IMR-90 (cell line): ENCODE measurements at regions not wholly inside any gene's neighbourhood (a gene's known extent, or its start where the extent isn't known, plus 50 kb on each side); places are given as distances from the start of the nearest gene placed in this dataset.

Experiments used
- ATAC-seq: fragments of 200-7000 bp; cut with Tn5 transposase; 2 replicates; pipeline ENCODE4 v1.9.1; 2020; ENCODE audit warnings: low read depth, mild to moderate bottlenecking, moderate library complexity
- BruUV-seq: library from RNA; stranded (reverse); fragments of 400-500 nt; replicated peaks from 2 replicates; lab custom pipeline; 2021; lab: Mats Ljungman, UMichigan
- CTCF ChIA-PET: fragments of 300-600 bp; formaldehyde crosslinking; extraction: SDS; loops from one replicate; lab custom pipeline; 2021; ENCODE audit warnings: antibody characterized with exemption; lab: Yijun Ruan, JAX
- POLR2A ChIA-PET: fragments of 300-600 bp; sonication (Branson Sonifier 250); formaldehyde crosslinking; loops from one replicate; lab custom pipeline; 2022; ENCODE audit warnings: antibody characterized with exemption; ENCODE audit not compliant: unreplicated experiment; lab: Charles Lee
- DNase-seq: peaks from one replicate; pipeline ENCODE4 v3.0.0; 2013
- H2AFZ ChIP-seq: replicated peaks from 2 replicates; pipeline ENCODE3; 2013; ENCODE audit warnings: low read length, mild to moderate bottlenecking; ENCODE audit not compliant: poor library complexity
- H2AK5ac ChIP-seq: 2 replicates; pipeline ENCODE4 v1.6.1; 2013; ENCODE audit warnings: low read depth, low read length, inconsistent platforms
- H2AK9ac ChIP-seq: replicated peaks from 2 replicates; pipeline ENCODE3; 2013; ENCODE audit warnings: mild to moderate bottlenecking, low read depth, low read length, moderate library complexity; ENCODE audit not compliant: poor library complexity
- H2BK120ac ChIP-seq: 2 replicates; pipeline ENCODE4 v1.6.1; 2013; ENCODE audit warnings: low read depth, low read length, inconsistent platforms
- H2BK15ac ChIP-seq: 3 replicates; pipeline ENCODE4 v1.6.1; 2013; ENCODE audit warnings: low read depth, low read length, inconsistent platforms
- H2BK20ac ChIP-seq: 2 replicates; pipeline ENCODE4 v1.6.1; 2013; ENCODE audit warnings: low read depth, mild to moderate bottlenecking, inconsistent platforms, low read length, moderate library complexity
- H2BK5ac ChIP-seq: 2 replicates; pipeline ENCODE4 v1.6.1; 2013; ENCODE audit warnings: mild to moderate bottlenecking, low read depth, low read length, inconsistent platforms; ENCODE audit not compliant: poor library complexity, severe bottlenecking
- H3K14ac ChIP-seq: replicated peaks from 2 replicates; pipeline ENCODE4 v1.6.1; 2013; ENCODE audit warnings: low read depth, low read length, inconsistent platforms
- H3K18ac ChIP-seq: 2 replicates; pipeline ENCODE4 v1.6.1; 2013; ENCODE audit warnings: low read depth, low read length, control low read depth
- H3K23ac ChIP-seq: 2 replicates; pipeline ENCODE4 v1.6.1; 2013; ENCODE audit warnings: low read depth, low read length, inconsistent platforms
- H3K27ac ChIP-seq: 2 replicates; pipeline ENCODE4 v1.5.1; 2013; ENCODE audit warnings: mild to moderate bottlenecking, control low read depth, low read length; ENCODE audit not compliant: insufficient read depth
- H3K27me3 ChIP-seq: 2 replicates; pipeline ENCODE4 v1.6.1; 2013; ENCODE audit warnings: low read length; ENCODE audit not compliant: control insufficient read depth, insufficient read depth
- H3K36me3 ChIP-seq: 2 replicates; pipeline ENCODE4 v1.6.1; 2013; ENCODE audit warnings: low read length, mixed read lengths; ENCODE audit not compliant: control insufficient read depth, insufficient read depth
- H3K4ac ChIP-seq: 2 replicates; pipeline ENCODE4 v1.6.1; 2013; ENCODE audit warnings: low read depth, low read length, inconsistent platforms
- H3K4me1 ChIP-seq: 2 replicates; pipeline ENCODE4 v1.6.1; 2013; ENCODE audit warnings: low read length, mixed read lengths; ENCODE audit not compliant: control insufficient read depth, insufficient read depth
- H3K4me2 ChIP-seq: 2 replicates; pipeline ENCODE4 v1.6.1; 2013; ENCODE audit warnings: low read depth, mild to moderate bottlenecking, control low read depth, low read length, moderate library complexity
- H3K4me3 ChIP-seq: 2 replicates; pipeline ENCODE4 v1.5.1; 2013; ENCODE audit warnings: low read depth, mild to moderate bottlenecking, control low read depth, low read length, moderate library complexity; ENCODE audit not compliant: insufficient read depth
- H3K56ac ChIP-seq: 2 replicates; pipeline ENCODE4 v1.6.1; 2013; ENCODE audit warnings: low read length, inconsistent platforms; ENCODE audit not compliant: insufficient read depth; ENCODE audit errors: extremely low read depth
- H3K79me1 ChIP-seq, 2 experiments: 2 replicates each; pipeline ENCODE4 v1.6.1; 2013; ENCODE audit warnings: low read length in 2 of 2, inconsistent platforms in 1 of 2, low read depth in 1 of 2
- H3K9ac ChIP-seq: 2 replicates; pipeline ENCODE4 v1.6.1; 2013; ENCODE audit warnings: low read depth, low read length, control low read depth
- H3K9me1 ChIP-seq: 2 replicates; pipeline ENCODE4 v1.6.1; 2013; ENCODE audit warnings: low read length, inconsistent platforms; ENCODE audit not compliant: insufficient read depth
- H3K9me3 ChIP-seq: 2 replicates; pipeline ENCODE4 v1.6.1; 2013; ENCODE audit warnings: low read length; ENCODE audit not compliant: control insufficient read depth, insufficient read depth
- H4K20me1 ChIP-seq: 2 replicates; pipeline ENCODE4 v1.6.1; 2013; ENCODE audit warnings: low read length, inconsistent platforms; ENCODE audit not compliant: insufficient read depth
- H4K5ac ChIP-seq: 2 replicates; pipeline ENCODE4 v1.6.1; 2013; ENCODE audit warnings: mild to moderate bottlenecking, low read depth, low read length, control low read depth
- H4K8ac ChIP-seq, 2 experiments: 2 replicates each; pipeline ENCODE4 v1.6.1; 2013; ENCODE audit warnings: low read depth in 2 of 2, low read length in 2 of 2, control low read depth in 1 of 2, inconsistent platforms in 1 of 2
- H4K91ac ChIP-seq: 2 replicates; pipeline ENCODE4 v1.6.1; 2013; ENCODE audit warnings: low read depth, low read length, inconsistent platforms; ENCODE audit not compliant: insufficient read depth
- CEBPB ChIP-seq: IDR thresholded peaks from 2 replicates; pipeline ENCODE4 v1.6.1; 2012; ENCODE audit warnings: low read depth, low read length, improper control_type of control experiment
- MAFK ChIP-seq: IDR thresholded peaks from 2 replicates; pipeline ENCODE4 v1.6.1; 2012; ENCODE audit warnings: low read depth, low read length, improper control_type of control experiment
- MAZ ChIP-seq: IDR thresholded peaks from 2 replicates; pipeline ENCODE4 v1.6.1; 2012; ENCODE audit warnings: low read depth, mild to moderate bottlenecking, low read length, improper control_type of control experiment, moderate library complexity, borderline replicate concordance
- MXI1 ChIP-seq: IDR thresholded peaks from 2 replicates; pipeline ENCODE4 v1.6.1; 2012; ENCODE audit warnings: low read depth, mild to moderate bottlenecking, low read length, moderate library complexity, borderline replicate concordance
- RCOR1 ChIP-seq: IDR thresholded peaks from 2 replicates; pipeline ENCODE4 v1.6.1; 2012; ENCODE audit warnings: mild to moderate bottlenecking, low read length, improper control_type of control experiment; ENCODE audit not compliant: insufficient replicate concordance
- RFX5 ChIP-seq: IDR thresholded peaks from 2 replicates; pipeline ENCODE4 v1.8.0; 2012; ENCODE audit warnings: low read depth, mild to moderate bottlenecking, low read length, moderate library complexity
- WGBS, 2 experiments: methylation state at CpG; one replicate each; pipeline versions ENCODE4 v1.1.5 to v1.1.7; 2013; ENCODE audit warnings: missing lambda C conversion rate in 2 of 2; ENCODE audit not compliant: insufficient read length in 1 of 2; ENCODE audit errors: extremely low coverage in 2 of 2; 5-methylcytosine and 5-hydroxymethylcytosine counted together
- dilution Hi-C: fragments of 300-500 bp; cut with HindIII; formaldehyde crosslinking; loops from one replicate; pipeline ENCODE4 v1.14.3; 2018; ENCODE audit warnings: low sequenced_read_pairs; ENCODE audit not compliant: unreplicated experiment
- in situ Hi-C: fragments of 300-500 bp; cut with MboI; formaldehyde crosslinking; loops from 3 replicates; pipeline ENCODE4 v1.14.3; 2019; ENCODE audit warnings: low sequenced_read_pairs, inconsistent platforms, mixed read lengths
- intact Hi-C: fragments of 100-400 bp; cut with micrococcal nuclease; formaldehyde crosslinking; loops from 2 replicates; pipeline ENCODE4 v1.10.0; 2022

DNA sequence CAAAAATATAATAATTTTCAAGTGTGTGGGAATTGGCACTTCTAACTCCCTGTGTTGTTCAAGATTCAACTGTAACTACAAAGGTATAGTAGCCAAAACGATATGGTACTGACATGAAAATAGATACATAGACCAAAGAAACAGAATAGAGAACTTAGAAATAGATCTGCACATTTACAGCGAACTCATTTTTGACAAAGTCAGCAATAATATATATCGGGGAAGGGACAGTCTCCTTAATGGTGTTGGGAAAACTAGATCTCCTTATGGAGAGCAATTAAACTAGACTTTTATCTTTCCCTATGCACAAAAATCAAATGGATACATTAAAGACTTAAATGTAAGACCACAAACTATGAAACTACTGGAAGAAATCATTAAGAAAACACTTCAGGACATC is 1530.6 kb upstream of the SLC39A10 start:
- H3K9ac ChIP-seq = no peak overlapping the region
- no peak overlapping the region for H3K4me3 ChIP-seq
- no peak overlapping the region for H3K14ac ChIP-seq
- no peak for DNase-seq
- H3K9me3 ChIP-seq = peaks cover 11% of the 10 kb centered on the region
- H2BK5ac ChIP-seq = no peak overlapping the region
- H3K27me3 ChIP-seq = no peaks in the 10 kb centered on the region
- no TSS peak for BruUV-seq
- ChIA-PET CTCF (no interaction called here), POLR2A (no interaction called here)
- no peak overlapping the region for H3K4me2 ChIP-seq
- H3K18ac ChIP-seq = no peak overlapping the region
- no peaks in the 10 kb centered on the region for H3K4me1 ChIP-seq
- no peak for TF ChIP-seq CEBPB
- no peak for TF ChIP-seq RFX5
- TF ChIP-seq RCOR1 = no peak
- TF ChIP-seq MXI1 = no peak
- TF ChIP-seq MAZ = no peak
- peak; percentile 44 for TF ChIP-seq MAFK
- intact Hi-C loops (no loop called here), in situ Hi-C loops (no loop called here), dilution Hi-C loops (no loop called here)
- no peak overlapping the region for H2AFZ ChIP-seq
- no peak overlapping the region for H4K5ac ChIP-seq
- H3K56ac ChIP-seq = no peak overlapping the region
- H2BK15ac ChIP-seq = no peak overlapping the region
- H2AK5ac ChIP-seq = no peak overlapping the region
- no peak for ATAC-seq
- no peak overlapping the region for H4K91ac ChIP-seq
- no CpG with 5 or more reads among the region's 3 CpGs for WGBS, 2 experiments
- no peaks in the 10 kb centered on the region for H3K36me3 ChIP-seq
- no peak overlapping the region for H4K8ac ChIP-seq
- H3K79me1 ChIP-seq = no peaks in the 10 kb centered on the region
- no peak overlapping the region for H2BK20ac ChIP-seq
- H3K23ac ChIP-seq = no peak overlapping the region
- H3K27ac ChIP-seq = no peak overlapping the region
- H2BK120ac ChIP-seq = no peak overlapping the region
- no peak overlapping the region for H2AK9ac ChIP-seq
- H3K4ac ChIP-seq = no peak overlapping the region
- H3K9me1 ChIP-seq = no peaks in the 10 kb centered on the region
- H4K20me1 ChIP-seq = no peaks in the 10 kb centered on the region
